ENCODE measurements at regions not wholly inside any gene's neighbourhood (a gene's known extent, or its start where the extent isn't known, plus 50 kb on each side); places are given as distances from the start of the nearest gene placed in this dataset.

- Histone ChIP-seq H3K27me3 (no peaks in the 10 kb centered on the region), H3K4me3 (no peak overlapping the region), H3K27ac (no peak overlapping the region), H3K4me1 (peaks cover 0 to 10% (median under 1%) of the 10 kb centered on the region in 12 donors), H3K36me3 (no peaks in the 10 kb centered on the region), H3K9me3 (no peaks in the 10 kb centered on the region)
- no peak for TF ChIP-seq CTCF (IDR thresholded peaks at IDR 0.05)
- no peak for TF ChIP-seq POLR2A (IDR thresholded peaks at IDR 0.05)
- ATAC-seq: no peak
- WGBS, 4 donors: 83 to 91% (median 87%) methylated on average over 1 of the region's 1 CpG
- DNase-seq: no peak
- intact Hi-C loops (cut with DNase I): no loop called here
These were observed 101.1 kb upstream of the FHIT start for GRCh38 chr3:61352306-61352705.

- TF ChIP-seq POLR2A (IDR thresholded peaks at IDR 0.05) (no peak), CTCF (IDR thresholded peaks at IDR 0.05) (peak in 1 of 12 donors; percentile 9)
- intact Hi-C loops (cut with DNase I): no loop called here
These were observed 102.1 kb upstream of the FHIT start for GRCh38 chr3:61353382-61353781.

GRCh38 chr3:61354604-61355003 is 103.4 kb upstream of the FHIT start:
- Histone ChIP-seq H3K4me3 (no peak overlapping the region), H3K9me3 (no peaks in the 10 kb centered on the region), H3K27me3 (no peaks in the 10 kb centered on the region), H3K27ac (no peak overlapping the region), H3K4me1 (peaks cover 0 to 22% (median 10%) of the 10 kb centered on the region in 12 donors), H3K36me3 (no peaks in the 10 kb centered on the region)
- DNase-seq (no peak), ATAC-seq (no peak)
- intact Hi-C loops (cut with DNase I): no loop called here
- 61 to 63% (median 62%) methylated on average over 5 of the region's 5 CpGs for WGBS, 4 donors
- no peak for TF ChIP-seq POLR2A (IDR thresholded peaks at IDR 0.05)
- no peak for TF ChIP-seq CTCF (IDR thresholded peaks at IDR 0.05)

More at GRCh38 chr3:61353382-61353781, 102.1 kb upstream of the FHIT start:
- peak in 2 of 4 donors; percentile 33 to 42 for ATAC-seq
- DNase-seq: no peak
- WGBS, 4 donors: 72 to 90% (median 78%) methylated on average over 1 of the region's 1 CpG
- H3K4me3 ChIP-seq: no peak overlapping the region
- H3K9me3 ChIP-seq: no peaks in the 10 kb centered on the region
- H3K27me3 ChIP-seq: no peaks in the 10 kb centered on the region
- no peak overlapping the region for H3K27ac ChIP-seq
- H3K36me3 ChIP-seq: no peaks in the 10 kb centered on the region
- H3K4me1 ChIP-seq: peaks cover 0 to 21% (median 8%) of the 10 kb centered on the region in 12 donors

- no peak overlapping the region for H3K4me3 ChIP-seq
- intact Hi-C loops (cut with DNase I): no loop called here
- ATAC-seq: no peak
- H3K9me3 ChIP-seq: no peaks in the 10 kb centered on the region
- no peak for DNase-seq
- H3K27me3 ChIP-seq: no peaks in the 10 kb centered on the region
- TF ChIP-seq CTCF (IDR thresholded peaks at IDR 0.05) (no peak), POLR2A (IDR thresholded peaks at IDR 0.05) (no peak)
- H3K27ac ChIP-seq: no peak overlapping the region
- WGBS, 4 donors: 74 to 96% (median 85%) methylated on average over 1 of the region's 1 CpG
- peaks cover 0 to 22% (median 10%) of the 10 kb centered on the region in 12 donors for H3K4me1 ChIP-seq
- H3K36me3 ChIP-seq: no peaks in the 10 kb centered on the region
These were observed 105.4 kb upstream of the FHIT start for GRCh38 chr3:61356685-61357084.
